ENCODE measurements at regions not wholly inside any gene's neighbourhood (a gene's known extent, or its start where the extent isn't known, plus 50 kb on each side); places are given as distances from the start of the nearest gene placed in this dataset.

DNA sequence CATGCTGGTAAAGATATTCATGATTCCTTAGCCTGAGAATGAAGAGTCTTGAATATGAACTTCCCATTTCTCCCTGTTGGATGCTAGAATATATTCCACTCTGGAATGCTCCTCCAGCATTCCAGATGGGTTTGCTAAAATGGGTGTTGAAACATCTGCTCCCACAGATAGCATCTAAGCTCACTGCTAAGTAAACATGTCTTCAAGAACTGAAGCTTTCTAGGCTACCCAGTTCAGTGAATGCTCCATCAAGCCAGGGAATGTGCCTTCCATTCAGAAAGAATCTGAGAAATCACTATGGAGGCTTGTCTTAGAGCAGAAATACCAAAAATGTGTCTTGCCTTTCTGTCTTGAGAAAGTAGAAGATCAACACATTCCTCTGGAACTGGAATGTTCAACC, 81.1 kb downstream of the TNFSF18 start:
- TF ChIP-seq, protein P1, sequence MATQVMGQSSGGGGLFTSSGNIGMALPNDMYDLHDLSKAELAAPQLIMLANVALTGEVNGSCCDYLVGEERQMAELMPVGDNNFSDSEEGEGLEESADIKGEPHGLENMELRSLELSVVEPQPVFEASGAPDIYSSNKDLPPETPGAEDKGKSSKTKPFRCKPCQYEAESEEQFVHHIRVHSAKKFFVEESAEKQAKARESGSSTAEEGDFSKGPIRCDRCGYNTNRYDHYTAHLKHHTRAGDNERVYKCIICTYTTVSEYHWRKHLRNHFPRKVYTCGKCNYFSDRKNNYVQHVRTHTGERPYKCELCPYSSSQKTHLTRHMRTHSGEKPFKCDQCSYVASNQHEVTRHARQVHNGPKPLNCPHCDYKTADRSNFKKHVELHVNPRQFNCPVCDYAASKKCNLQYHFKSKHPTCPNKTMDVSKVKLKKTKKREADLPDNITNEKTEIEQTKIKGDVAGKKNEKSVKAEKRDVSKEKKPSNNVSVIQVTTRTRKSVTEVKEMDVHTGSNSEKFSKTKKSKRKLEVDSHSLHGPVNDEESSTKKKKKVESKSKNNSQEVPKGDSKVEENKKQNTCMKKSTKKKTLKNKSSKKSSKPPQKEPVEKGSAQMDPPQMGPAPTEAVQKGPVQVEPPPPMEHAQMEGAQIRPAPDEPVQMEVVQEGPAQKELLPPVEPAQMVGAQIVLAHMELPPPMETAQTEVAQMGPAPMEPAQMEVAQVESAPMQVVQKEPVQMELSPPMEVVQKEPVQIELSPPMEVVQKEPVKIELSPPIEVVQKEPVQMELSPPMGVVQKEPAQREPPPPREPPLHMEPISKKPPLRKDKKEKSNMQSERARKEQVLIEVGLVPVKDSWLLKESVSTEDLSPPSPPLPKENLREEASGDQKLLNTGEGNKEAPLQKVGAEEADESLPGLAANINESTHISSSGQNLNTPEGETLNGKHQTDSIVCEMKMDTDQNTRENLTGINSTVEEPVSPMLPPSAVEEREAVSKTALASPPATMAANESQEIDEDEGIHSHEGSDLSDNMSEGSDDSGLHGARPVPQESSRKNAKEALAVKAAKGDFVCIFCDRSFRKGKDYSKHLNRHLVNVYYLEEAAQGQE (IDR thresholded peaks at IDR 0.05; ENCODE audit: insufficient read depth in 1 of 2, low read depth in 2 of 2, low read length in 2 of 2) = no peak
- TF ChIP-seq POLR2AphosphoS5 (IDR thresholded peaks at IDR 0.05; ENCODE audit: low read depth, low read length) (no peak), TAF1 (IDR thresholded peaks at IDR 0.05; ENCODE audit: borderline replicate concordance, insufficient read depth, low read length) (no peak)
